Left ventricle myocardium inferior (tissue), 1 donor: ENCODE measurements at regions not wholly inside any gene's neighbourhood (a gene's known extent, or its start where the extent isn't known, plus 50 kb on each side); places are given as distances from the start of the nearest gene placed in this dataset.

Experiments
- DNase-seq: peaks from one replicate; pipeline ENCODE4 v3.0.0-alpha.2; 2020
- H3K27ac ChIP-seq: fragments of 200-600 bp; replicated peaks from 2 replicates; pipeline ENCODE4 v1.8.0; 2021
- H3K27me3 ChIP-seq: fragments of 200-600 bp; 2 replicates; pipeline ENCODE4 v1.8.0; 2021; ENCODE audit warnings: low read depth
- H3K36me3 ChIP-seq: fragments of 200-600 bp; 2 replicates; pipeline ENCODE4 v1.8.0; 2021
- H3K4me1 ChIP-seq: fragments of 200-600 bp; 2 replicates; pipeline ENCODE4 v1.8.0; 2021
- H3K4me3 ChIP-seq: fragments of 200-600 bp; 2 replicates; pipeline ENCODE4 v1.8.0; 2021; ENCODE audit warnings: mild to moderate bottlenecking, moderate library complexity
- H3K9me3 ChIP-seq: fragments of 200-600 bp; replicated peaks from 2 replicates; pipeline ENCODE4 v1.8.0; 2021
- intact Hi-C: fragments of 100-400 bp; cut with micrococcal nuclease; formaldehyde crosslinking; loops from one replicate; pipeline ENCODE4 v1.11.0; 2022
- TF ChIP-seq, protein P1 (sequence below): fragments of 200-600 bp; IDR thresholded peaks from 2 replicates; pipeline ENCODE4 v1.8.0; 2021; ENCODE audit warnings: antibody characterized with exemption, mild to moderate bottlenecking, borderline replicate concordance
- donor health status: DM: no; HTN: yes; CAD: no; lungs with severe emphysema.

DNA sequence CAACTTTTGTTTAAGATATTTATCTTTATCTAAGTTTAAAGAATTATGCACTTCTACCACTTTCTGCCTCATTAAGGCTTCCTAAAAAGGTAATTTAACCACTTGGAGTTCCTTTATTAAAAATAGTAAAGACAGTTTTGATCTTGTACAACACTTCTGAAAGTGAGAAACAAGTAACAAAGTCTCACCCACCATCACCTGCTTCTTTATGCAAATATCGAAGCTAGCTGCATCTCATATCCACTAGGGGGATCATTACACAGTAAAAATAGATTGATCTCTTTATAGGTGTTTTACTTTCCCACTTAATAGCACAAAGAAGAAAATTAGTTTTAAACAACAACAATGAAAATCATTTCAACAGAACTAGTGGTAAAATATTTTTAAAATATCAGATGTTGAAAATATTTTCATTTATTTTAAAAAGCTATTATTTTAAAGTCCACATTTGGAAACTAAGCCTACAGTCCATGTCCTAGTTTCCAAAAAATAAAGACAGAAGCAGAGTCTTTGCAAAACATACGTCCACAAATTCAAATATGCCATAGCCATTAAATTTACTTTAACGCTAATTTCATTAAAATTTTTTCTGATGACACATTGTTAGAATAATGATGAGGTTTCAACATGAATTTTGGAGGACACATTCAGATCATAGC, 160.0 kb upstream of the SOX5 start:
- no peaks in the 10 kb centered on the region for H3K36me3 ChIP-seq
- H3K27ac ChIP-seq, result no peak overlapping the region
- H3K9me3 ChIP-seq, result peaks cover 8% of the 10 kb centered on the region
- H3K27me3 ChIP-seq, result no peaks in the 10 kb centered on the region
- TF ChIP-seq, protein P1, sequence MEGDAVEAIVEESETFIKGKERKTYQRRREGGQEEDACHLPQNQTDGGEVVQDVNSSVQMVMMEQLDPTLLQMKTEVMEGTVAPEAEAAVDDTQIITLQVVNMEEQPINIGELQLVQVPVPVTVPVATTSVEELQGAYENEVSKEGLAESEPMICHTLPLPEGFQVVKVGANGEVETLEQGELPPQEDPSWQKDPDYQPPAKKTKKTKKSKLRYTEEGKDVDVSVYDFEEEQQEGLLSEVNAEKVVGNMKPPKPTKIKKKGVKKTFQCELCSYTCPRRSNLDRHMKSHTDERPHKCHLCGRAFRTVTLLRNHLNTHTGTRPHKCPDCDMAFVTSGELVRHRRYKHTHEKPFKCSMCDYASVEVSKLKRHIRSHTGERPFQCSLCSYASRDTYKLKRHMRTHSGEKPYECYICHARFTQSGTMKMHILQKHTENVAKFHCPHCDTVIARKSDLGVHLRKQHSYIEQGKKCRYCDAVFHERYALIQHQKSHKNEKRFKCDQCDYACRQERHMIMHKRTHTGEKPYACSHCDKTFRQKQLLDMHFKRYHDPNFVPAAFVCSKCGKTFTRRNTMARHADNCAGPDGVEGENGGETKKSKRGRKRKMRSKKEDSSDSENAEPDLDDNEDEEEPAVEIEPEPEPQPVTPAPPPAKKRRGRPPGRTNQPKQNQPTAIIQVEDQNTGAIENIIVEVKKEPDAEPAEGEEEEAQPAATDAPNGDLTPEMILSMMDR, result peak; percentile 59
- H3K4me3 ChIP-seq, result no peak overlapping the region
- DNase-seq, result no peak
- intact Hi-C loops, result no loop called here
- no peaks in the 10 kb centered on the region for H3K4me1 ChIP-seq

DNA sequence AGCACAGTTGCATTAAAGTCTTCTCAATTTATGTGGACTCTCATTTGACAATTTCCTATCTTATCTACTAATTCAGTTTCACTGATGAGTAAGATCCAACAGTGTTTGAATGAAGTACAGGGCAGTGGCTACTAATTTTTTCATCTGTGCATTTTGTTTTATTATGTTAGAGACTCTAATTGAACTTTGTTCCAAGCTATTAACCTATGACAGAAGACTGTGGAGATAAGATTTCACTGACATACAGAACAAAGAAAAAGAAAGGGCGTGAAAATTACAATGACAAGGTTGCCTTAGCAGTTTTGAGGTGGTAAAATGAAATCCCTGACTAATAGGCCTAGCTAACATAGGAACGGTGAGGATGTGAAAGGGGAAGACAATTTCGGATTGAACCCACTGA, 153.2 kb upstream of the SOX5 start:
- TF ChIP-seq, protein P1, result no peak
- no peaks in the 10 kb centered on the region for H3K36me3 ChIP-seq
- H3K9me3 ChIP-seq, result peaks cover 21% of the 10 kb centered on the region
- no peak overlapping the region for H3K27ac ChIP-seq
- no peaks in the 10 kb centered on the region for H3K4me1 ChIP-seq
- H3K4me3 ChIP-seq, result no peak overlapping the region
- intact Hi-C loops, result no loop called here
- no peak for DNase-seq
- no peaks in the 10 kb centered on the region for H3K27me3 ChIP-seq

DNA sequence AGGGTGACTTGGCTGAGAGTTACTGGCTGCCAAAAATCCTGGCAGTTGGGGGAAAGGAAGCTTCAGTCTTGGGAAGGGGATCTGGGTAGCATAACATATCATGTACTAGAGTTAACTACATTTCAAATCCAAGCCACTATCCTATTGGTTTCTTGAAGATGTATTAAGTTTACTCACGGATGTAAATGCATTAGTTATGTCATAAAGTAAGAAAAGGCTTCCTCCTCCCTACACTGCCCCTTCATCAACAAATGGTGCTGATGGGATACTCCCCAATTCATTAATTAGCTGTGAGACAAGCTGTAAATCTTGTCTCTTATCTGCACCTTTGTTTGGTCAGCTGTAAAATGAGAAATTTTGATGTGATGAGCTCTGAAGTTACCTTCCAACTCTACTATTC, 150.1 kb upstream of the SOX5 start:
- Histone ChIP-seq H3K4me3 (no peak overlapping the region), H3K4me1 (no peaks in the 10 kb centered on the region), H3K9me3 (peaks cover 14% of the 10 kb centered on the region), H3K36me3 (no peaks in the 10 kb centered on the region), H3K27ac (no peak overlapping the region), H3K27me3 (no peaks in the 10 kb centered on the region)
- intact Hi-C loops, result no loop called here
- DNase-seq, result no peak
- TF ChIP-seq, protein P1, result no peak

DNA sequence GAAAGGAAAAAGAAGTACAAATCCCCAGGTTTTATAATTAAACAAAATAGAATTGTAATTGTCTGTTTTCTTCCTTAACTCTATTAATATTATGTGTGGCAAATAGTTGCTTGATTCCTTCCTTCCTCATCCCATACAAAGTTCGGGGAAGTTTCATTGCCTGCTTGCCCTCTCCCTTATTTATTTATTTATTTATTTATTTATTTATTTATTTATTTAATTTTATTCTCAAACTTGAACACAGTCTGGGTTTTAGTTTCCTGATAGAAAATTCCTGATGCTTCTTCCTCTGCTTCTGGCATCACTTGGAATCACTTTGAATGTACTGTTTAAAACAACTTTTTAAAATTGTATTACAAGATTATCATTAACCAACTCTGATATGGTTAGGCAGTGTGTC, 145.8 kb upstream of the SOX5 start:
- H3K27me3 ChIP-seq, result no peaks in the 10 kb centered on the region
- H3K4me3 ChIP-seq, result no peak overlapping the region
- no peak for DNase-seq
- intact Hi-C loops, result no loop called here
- no peaks in the 10 kb centered on the region for H3K9me3 ChIP-seq
- H3K36me3 ChIP-seq, result no peaks in the 10 kb centered on the region
- H3K4me1 ChIP-seq, result no peaks in the 10 kb centered on the region
- no peak overlapping the region for H3K27ac ChIP-seq
- TF ChIP-seq, protein P1, result no peak

DNA sequence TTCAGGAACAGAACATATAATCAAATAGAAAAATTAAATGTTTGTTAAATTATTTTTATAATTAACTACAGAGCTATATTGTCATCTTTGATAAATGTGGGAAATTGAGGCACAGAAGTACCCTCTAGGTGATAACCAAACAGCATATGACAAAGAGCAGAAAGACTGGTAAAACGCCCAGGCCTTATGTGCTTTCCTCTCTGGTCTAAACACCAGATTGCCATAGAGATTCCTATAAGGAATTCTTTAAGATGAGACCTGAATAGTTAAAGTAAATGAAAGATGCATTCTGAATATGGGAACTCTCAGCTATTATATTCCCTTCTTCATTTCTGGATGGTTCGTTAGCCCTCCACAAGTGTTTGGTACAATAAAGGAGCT, 140.0 kb upstream of the SOX5 start:
- intact Hi-C loops, result no loop called here
- H3K36me3 ChIP-seq, result no peaks in the 10 kb centered on the region
- no peak overlapping the region for H3K27ac ChIP-seq
- no peaks in the 10 kb centered on the region for H3K4me1 ChIP-seq
- no peak overlapping the region for H3K4me3 ChIP-seq
- no peaks in the 10 kb centered on the region for H3K9me3 ChIP-seq
- H3K27me3 ChIP-seq, result no peaks in the 10 kb centered on the region
- TF ChIP-seq, protein P1, result no peak
- no peak for DNase-seq
